ENCODE measurements at regions not wholly inside any gene's neighbourhood (a gene's known extent, or its start where the extent isn't known, plus 50 kb on each side); places are given as distances from the start of the nearest gene placed in this dataset.

DNA sequence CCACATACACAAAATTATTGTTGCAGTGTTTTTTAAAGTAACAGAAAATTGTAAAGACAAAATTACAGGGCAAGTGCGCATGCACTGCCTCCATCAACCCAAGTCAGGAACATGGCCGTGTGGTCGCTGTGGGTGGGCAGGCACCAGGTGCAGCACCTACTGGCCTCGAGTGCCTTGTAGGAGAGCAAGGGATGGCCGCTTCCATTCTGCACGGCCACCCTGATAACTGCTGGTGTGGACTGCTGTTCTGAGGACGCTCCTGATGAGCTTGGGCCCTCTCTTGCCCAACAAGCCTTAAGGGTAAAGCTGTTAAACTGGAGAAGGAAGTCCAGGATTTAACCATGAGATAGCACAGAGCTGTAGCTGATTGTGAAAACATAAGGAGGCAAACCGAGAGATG, 124.6 kb upstream of the PPP1R9A start:
- no peak for TF ChIP-seq SIN3A (IDR thresholded peaks at IDR 0.05; ENCODE audit: low read depth)
- no peak overlapping the region for H3K27ac ChIP-seq (ENCODE audit: low read depth, low read length)
- H3K4me2 ChIP-seq (ENCODE audit: low read length): no peak overlapping the region
- H3K9me3 ChIP-seq (ENCODE audit: control insufficient read depth in 1 of 2, insufficient read depth in 1 of 2, low read depth in 1 of 2, low read length in 2 of 2): no peaks in the 10 kb centered on the region
- POLR2A ChIA-PET: no interaction called here
- no peaks in the 10 kb centered on the region for H3K9me2 ChIP-seq (ENCODE audit: insufficient read depth)
- no peaks in the 10 kb centered on the region for H3K79me2 ChIP-seq (ENCODE audit: insufficient read depth, low read length)
- CTCF ChIA-PET: no interaction called here
- intact Hi-C loops (cut with micrococcal nuclease): no loop called here
- DNase-seq (ENCODE audit: low read depth, low spot score): no peak
- H3K4me1 ChIP-seq (ENCODE audit: control insufficient read depth in 1 of 2, insufficient read depth in 2 of 2, low read length in 2 of 2): no peaks in the 10 kb centered on the region
- no peak overlapping the region for H3K4me3 ChIP-seq (replicated peaks in 1 of 2; ENCODE audit: low read depth in 1 of 2, low read length in 2 of 2)
- BruUV-seq (replicated peaks): no TSS peak
- no peaks in the 10 kb centered on the region for H4K20me1 ChIP-seq (ENCODE audit: insufficient read depth)
- ATAC-seq: no peak
- no peak overlapping the region for H3K9ac ChIP-seq (ENCODE audit: low read length)
- no peaks in the 10 kb centered on the region for H3K27me3 ChIP-seq (ENCODE audit: insufficient read depth, low read length)
- RAD21 ChIA-PET (ENCODE audit: low non-redundant PET in 1 of 2, low total read pairs in 2 of 2, uncharacterized antibody in 2 of 2, unreplicated experiment in 2 of 2): no interaction called here
- no peak overlapping the region for H2AFZ ChIP-seq (ENCODE audit: low read depth, low read length, poor library complexity, severe bottlenecking)
- H3K36me3 ChIP-seq (ENCODE audit: control insufficient read depth in 1 of 2, insufficient read depth in 2 of 2, low read length in 2 of 2): no peaks in the 10 kb centered on the region

DNA sequence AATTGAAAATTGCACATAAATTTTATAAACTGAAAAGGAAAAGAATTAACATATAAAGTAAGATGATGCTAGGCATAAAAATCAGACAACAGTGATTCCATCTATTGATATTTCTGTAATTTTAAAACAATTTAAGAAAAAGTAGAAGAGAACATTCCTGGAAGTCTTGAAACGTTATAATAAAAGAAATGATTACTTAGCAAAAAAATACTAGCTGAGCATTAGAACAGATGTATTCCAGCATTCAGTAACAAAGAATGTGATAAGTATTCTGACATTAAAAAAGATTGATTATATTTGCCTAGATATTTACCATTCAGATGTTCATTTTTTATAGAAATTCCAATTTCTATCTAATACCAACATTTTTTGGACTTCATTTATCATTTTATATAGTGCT, 120.1 kb upstream of the PPP1R9A start:
- BruUV-seq (replicated peaks): no TSS peak
- no peak overlapping the region for H3K4me3 ChIP-seq (replicated peaks in 1 of 2; ENCODE audit: low read depth in 1 of 2, low read length in 2 of 2)
- ChIA-PET CTCF (no interaction called here), RAD21 (ENCODE audit: low non-redundant PET in 1 of 2, low total read pairs in 2 of 2, uncharacterized antibody in 2 of 2, unreplicated experiment in 2 of 2) (no interaction called here), POLR2A (no interaction called here)
- H3K4me2 ChIP-seq (ENCODE audit: low read length): no peak overlapping the region
- no peaks in the 10 kb centered on the region for H3K4me1 ChIP-seq (ENCODE audit: control insufficient read depth in 1 of 2, insufficient read depth in 2 of 2, low read length in 2 of 2)
- no peaks in the 10 kb centered on the region for H4K20me1 ChIP-seq (ENCODE audit: insufficient read depth)
- no peaks in the 10 kb centered on the region for H3K9me3 ChIP-seq (ENCODE audit: control insufficient read depth in 1 of 2, insufficient read depth in 1 of 2, low read depth in 1 of 2, low read length in 2 of 2)
- H3K79me2 ChIP-seq (ENCODE audit: insufficient read depth, low read length): no peaks in the 10 kb centered on the region
- H3K27me3 ChIP-seq (ENCODE audit: insufficient read depth, low read length): no peaks in the 10 kb centered on the region
- H3K27ac ChIP-seq (ENCODE audit: low read depth, low read length): no peak overlapping the region
- H3K9me2 ChIP-seq (ENCODE audit: insufficient read depth): no peaks in the 10 kb centered on the region
- H3K36me3 ChIP-seq (ENCODE audit: control insufficient read depth in 1 of 2, insufficient read depth in 2 of 2, low read length in 2 of 2): no peaks in the 10 kb centered on the region
- H2AFZ ChIP-seq (ENCODE audit: low read depth, low read length, poor library complexity, severe bottlenecking): no peak overlapping the region
- intact Hi-C loops (cut with micrococcal nuclease): no loop called here
- no peak overlapping the region for H3K9ac ChIP-seq (ENCODE audit: low read length)
- ATAC-seq: no peak
- no peak for DNase-seq (ENCODE audit: low read depth, low spot score)
- TF ChIP-seq EGR1 (IDR thresholded peaks at IDR 0.05; ENCODE audit: low read depth) (no peak), EZH2 (IDR thresholded peaks at IDR 0.05) (no peak), YY1 (IDR thresholded peaks at IDR 0.05; ENCODE audit: extremely low read depth, insufficient replicate concordance, low read depth, low read length) (no peak), CBX3 (IDR thresholded peaks at IDR 0.05; ENCODE audit: low read depth) (no peak), FOSL1 (IDR thresholded peaks at IDR 0.05; ENCODE audit: low read depth) (no peak), ZNF274 (IDR thresholded peaks at IDR 0.05; ENCODE audit: low read depth, low read length) (no peak), JUND (IDR thresholded peaks at IDR 0.05) (no peak), TCF7L2 (IDR thresholded peaks at IDR 0.05; ENCODE audit: borderline replicate concordance, extremely low read depth, insufficient read depth, insufficient read length) (no peak), RAD21 (IDR thresholded peaks at IDR 0.05; ENCODE audit: low read depth) (no peak)
- TF ChIP-seq, protein P1, sequence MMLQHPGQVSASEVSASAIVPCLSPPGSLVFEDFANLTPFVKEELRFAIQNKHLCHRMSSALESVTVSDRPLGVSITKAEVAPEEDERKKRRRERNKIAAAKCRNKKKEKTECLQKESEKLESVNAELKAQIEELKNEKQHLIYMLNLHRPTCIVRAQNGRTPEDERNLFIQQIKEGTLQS (IDR thresholded peaks at IDR 0.05): no peak
- TF ChIP-seq, protein P2, sequence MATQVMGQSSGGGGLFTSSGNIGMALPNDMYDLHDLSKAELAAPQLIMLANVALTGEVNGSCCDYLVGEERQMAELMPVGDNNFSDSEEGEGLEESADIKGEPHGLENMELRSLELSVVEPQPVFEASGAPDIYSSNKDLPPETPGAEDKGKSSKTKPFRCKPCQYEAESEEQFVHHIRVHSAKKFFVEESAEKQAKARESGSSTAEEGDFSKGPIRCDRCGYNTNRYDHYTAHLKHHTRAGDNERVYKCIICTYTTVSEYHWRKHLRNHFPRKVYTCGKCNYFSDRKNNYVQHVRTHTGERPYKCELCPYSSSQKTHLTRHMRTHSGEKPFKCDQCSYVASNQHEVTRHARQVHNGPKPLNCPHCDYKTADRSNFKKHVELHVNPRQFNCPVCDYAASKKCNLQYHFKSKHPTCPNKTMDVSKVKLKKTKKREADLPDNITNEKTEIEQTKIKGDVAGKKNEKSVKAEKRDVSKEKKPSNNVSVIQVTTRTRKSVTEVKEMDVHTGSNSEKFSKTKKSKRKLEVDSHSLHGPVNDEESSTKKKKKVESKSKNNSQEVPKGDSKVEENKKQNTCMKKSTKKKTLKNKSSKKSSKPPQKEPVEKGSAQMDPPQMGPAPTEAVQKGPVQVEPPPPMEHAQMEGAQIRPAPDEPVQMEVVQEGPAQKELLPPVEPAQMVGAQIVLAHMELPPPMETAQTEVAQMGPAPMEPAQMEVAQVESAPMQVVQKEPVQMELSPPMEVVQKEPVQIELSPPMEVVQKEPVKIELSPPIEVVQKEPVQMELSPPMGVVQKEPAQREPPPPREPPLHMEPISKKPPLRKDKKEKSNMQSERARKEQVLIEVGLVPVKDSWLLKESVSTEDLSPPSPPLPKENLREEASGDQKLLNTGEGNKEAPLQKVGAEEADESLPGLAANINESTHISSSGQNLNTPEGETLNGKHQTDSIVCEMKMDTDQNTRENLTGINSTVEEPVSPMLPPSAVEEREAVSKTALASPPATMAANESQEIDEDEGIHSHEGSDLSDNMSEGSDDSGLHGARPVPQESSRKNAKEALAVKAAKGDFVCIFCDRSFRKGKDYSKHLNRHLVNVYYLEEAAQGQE (IDR thresholded peaks at IDR 0.05; ENCODE audit: low read depth): no peak
- TF ChIP-seq, protein P3, sequence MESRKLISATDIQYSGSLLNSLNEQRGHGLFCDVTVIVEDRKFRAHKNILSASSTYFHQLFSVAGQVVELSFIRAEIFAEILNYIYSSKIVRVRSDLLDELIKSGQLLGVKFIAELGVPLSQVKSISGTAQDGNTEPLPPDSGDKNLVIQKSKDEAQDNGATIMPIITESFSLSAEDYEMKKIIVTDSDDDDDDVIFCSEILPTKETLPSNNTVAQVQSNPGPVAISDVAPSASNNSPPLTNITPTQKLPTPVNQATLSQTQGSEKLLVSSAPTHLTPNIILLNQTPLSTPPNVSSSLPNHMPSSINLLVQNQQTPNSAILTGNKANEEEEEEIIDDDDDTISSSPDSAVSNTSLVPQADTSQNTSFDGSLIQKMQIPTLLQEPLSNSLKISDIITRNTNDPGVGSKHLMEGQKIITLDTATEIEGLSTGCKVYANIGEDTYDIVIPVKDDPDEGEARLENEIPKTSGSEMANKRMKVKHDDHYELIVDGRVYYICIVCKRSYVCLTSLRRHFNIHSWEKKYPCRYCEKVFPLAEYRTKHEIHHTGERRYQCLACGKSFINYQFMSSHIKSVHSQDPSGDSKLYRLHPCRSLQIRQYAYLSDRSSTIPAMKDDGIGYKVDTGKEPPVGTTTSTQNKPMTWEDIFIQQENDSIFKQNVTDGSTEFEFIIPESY (IDR thresholded peaks at IDR 0.05; ENCODE audit: extremely low read depth, insufficient replicate concordance, low read length): no peak

Data from HCT116 (cell line).